HT-29 (cell line): ENCODE measurements at regions not wholly inside any gene's neighbourhood (a gene's known extent, or its start where the extent isn't known, plus 50 kb on each side); places are given as distances from the start of the nearest gene placed in this dataset.
"Not testable (repeated sequence)": the region's sequence is repeated elsewhere in the genome, so short reads cannot be mapped to it uniquely, and the experiment has no call there.

ENCODE experiments used
- DNase-seq: peaks from one replicate; pipeline ENCODE4 v3.0.0-alpha.2; 2015; ENCODE audit warnings: low spot score

GRCh38 chr1:30660241-30660640 is 63.1 kb downstream of the MATN1 start:
- no peak for DNase-seq

- DNase-seq = no peak
Observed at GRCh38 chr1:30659702-30660101, 63.7 kb downstream of the MATN1 start.

DNA sequence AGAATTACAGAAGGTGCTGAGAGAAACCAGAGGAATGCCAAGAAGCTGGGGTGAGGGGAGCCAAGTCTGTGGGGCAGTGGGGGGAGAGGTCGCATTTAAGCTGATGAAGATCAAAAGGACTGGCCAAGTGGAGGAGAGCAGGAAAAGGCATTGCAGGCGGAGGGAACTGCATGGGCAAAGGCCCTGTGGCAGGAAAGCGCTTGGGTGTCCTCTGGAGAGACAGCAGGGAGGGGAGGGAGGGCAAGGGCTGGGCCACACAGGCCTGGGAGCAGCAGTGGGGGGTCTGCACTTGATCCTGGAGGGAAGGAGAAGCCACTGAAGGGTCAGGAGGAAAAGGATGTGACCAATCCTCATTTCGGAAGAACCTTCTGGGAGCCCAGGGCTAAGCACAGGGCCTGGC is 65.0 kb downstream of the MATN1 start:
- DNase-seq = not testable (repeated sequence)

DNA sequence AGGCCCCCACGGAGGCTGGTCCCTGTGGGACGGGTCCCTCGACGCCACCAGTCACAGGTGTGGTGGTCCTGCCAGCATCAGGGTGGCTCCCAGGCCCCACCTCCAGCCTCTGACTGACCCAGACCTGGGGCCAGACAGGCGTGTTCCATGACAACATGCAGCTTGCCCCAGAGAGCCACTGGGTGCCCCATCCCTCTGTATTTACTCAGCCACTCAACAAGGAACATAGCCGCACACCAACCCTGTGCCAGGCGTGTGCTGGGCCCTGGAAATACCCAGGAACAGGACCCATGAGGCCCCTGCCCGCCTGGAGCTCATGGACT is 65.4 kb downstream of the MATN1 start:
- DNase-seq = no peak

DNA sequence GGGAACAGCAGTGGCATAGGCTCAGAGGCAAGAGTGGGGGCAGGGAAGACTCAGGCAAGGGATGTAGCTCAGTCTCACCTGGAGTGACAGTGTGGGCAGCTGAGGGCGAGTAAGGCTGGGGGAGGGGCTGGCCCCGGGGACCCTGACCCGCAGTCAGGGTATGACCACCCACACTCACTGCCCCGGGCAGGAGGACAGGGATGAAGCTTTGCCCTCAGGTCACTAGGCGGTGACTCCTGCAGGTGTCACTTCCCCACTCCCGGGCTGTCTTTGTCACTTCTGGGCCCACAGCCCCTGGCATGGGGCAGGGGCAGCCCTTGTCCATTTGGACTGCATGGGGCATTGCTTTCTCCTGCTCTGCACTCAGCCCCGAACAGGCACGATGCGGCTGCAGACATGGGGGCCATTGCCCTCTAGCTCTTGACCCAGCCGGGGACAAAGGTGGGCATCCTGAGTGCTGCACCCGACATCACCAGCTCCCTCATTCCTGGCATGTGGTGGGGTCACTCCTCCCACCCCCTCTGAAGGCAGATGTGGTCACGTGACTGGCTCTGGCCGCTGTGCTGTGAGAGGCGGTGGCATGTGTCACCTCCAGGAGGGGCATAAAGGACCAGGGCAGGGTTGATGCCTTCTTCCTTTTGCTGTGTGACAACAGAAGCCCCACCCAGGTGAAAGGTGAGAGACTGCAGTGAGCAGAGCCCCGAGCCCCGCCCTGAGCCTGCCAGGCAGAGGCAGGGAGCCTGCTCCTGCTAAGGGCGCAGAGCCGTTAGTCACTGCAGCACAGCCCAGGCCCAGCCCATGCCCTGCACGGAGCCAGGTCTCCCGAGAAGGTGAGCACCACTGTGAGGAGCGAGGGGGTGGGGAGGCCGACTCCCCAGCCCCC is 66.0 kb downstream of the MATN1 start:
- DNase-seq = peak; percentile 73

- DNase-seq = no peak
Observed at GRCh38 chr1:30656171-30656940, 67.0 kb downstream of the MATN1 start.

GRCh38 chr1:30655672-30656071 is 67.7 kb downstream of the MATN1 start:
- no peak for DNase-seq

DNA sequence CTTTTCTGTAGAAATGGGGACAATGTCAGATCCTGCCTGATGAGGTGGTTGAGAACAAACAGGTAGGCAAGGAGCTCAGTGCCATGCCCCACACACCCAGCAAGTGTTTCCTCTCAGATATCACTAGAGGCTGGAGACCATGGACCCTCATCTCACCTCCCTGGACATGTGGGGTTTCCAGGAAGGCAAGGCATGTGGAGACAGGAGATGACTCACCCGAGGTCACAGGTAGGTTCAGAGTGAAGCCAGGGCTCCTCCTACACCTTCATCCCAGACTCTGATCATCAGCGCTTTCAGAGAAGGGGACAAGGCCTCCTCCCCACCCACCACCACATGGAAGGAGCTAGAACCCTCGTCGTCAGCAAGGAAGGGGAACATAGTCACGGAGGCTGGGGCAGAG is 69.2 kb downstream of the MATN1 start:
- DNase-seq = peak; percentile 36

DNA sequence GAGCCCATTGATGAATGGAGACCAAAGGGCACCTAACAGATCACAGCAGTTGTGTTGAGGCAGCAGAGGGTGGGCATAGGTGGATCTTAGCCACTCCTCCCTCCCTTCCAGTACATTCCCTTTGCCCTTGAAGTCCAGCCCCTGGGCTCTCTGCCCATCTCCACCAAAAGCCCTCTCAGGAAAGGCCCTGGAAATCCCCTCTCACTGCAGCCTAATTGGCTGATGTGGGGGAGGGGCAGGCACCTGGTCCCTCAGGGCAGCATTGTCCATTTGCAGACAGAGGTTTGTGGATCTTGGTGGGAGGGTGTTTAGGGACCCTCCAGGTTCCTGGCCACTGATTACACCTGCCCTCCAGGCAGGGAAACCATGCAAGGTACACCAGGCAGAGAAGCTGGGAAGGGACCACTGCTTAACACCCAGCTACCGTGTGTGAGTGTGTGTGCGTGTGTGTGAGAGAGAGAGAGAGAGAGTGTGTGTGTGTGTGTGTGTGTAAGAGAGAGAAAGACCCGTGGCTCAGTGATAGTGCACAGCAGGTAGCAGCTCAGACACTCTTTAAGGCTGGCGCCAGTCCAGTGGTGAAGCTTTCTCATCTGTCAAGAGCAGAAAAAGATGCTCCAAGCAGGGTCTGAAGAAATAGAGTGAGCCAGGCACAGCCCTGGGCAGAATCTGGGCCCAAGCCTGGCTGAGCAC is 71.1 kb downstream of the MATN1 start:
- no peak for DNase-seq

- not testable (repeated sequence) for DNase-seq
Observed at GRCh38 chr1:30651395-30651794, 72.0 kb downstream of the MATN1 start.

GRCh38 chr1:30650968-30651320 is 72.4 kb downstream of the MATN1 start:
- DNase-seq = no peak

GRCh38 chr1:30650038-30650967 is 73.1 kb downstream of the MATN1 start:
- no peak for DNase-seq

DNA sequence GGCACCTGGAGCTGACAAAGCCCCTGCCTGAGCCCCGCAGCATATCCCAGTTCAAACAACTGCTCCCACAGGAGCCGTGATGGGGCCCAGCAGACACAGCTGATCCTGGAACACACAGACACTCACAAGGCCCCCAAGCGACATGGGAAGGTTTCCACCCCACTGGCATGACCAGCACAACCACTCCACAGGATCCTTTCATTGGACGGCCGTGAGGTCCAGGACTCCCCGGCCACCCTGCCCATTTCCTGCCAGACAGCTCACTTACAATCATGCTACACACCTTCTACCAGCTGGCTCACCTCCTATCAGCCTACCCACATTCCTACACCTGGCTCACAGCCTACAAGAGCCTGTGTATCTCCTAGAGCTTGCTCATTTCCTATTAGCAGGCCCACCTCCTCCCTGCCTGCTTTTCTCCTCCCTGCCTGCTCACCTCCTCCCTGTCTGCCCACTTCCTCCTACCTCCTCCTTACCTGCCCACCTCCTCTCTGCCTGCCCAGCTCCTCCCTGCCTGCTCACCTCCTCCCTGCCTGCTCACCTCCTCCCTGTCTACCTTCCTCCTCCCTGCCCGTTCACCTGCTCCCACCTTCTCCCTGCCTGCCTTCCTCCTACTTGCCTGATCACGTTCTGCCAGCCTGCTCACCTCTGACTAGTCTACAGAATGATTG is 73.9 kb downstream of the MATN1 start:
- peak; percentile 73 for DNase-seq

DNA sequence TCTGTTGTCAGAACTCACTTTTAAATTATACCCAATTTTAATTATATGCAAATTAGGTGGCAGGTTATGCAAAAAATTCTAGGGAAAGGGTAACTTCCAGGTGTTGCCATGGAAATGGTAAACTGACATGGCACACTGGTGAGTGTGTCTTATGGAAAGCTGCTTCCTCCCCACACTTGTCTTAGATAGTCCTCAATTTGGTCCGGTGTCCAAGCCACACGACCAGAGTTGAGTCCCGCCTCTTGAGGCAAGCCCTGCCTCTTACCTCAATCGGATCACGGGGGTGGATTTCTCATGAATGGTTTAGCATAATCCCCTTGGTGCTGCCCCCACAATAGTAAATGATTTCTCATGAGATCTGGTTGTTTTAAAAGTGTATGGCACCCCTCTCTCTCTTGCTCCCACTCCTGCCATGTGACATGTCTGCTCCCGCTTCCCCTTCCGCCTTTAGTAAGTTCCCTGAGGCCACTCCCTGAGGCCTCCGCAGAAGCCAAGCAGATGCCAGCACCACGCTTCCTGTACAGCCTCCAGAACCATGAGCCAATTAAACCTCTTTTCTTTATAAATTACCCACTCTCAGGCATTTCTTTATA is 74.9 kb downstream of the MATN1 start:
- no peak for DNase-seq

DNA sequence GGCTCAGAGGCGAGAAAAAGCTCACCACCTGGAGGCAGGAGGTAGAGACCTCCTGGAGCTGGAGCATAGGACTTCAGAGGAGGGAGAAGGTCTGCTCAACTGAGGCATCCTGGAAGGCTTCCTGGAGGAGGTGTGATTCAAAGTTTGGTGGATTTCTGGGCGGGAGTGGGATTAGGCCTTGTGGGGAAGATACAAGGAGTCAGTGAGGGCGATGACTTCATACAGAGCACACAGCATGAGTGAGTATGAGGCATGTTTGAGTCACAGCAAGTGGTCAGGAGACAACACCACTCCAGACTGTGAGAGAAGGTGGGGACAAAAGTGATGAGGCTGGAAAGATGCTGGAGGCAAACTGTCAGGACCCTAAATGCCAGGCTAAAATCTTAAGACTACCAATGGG is 77.6 kb downstream of the MATN1 start:
- no peak for DNase-seq

DNA sequence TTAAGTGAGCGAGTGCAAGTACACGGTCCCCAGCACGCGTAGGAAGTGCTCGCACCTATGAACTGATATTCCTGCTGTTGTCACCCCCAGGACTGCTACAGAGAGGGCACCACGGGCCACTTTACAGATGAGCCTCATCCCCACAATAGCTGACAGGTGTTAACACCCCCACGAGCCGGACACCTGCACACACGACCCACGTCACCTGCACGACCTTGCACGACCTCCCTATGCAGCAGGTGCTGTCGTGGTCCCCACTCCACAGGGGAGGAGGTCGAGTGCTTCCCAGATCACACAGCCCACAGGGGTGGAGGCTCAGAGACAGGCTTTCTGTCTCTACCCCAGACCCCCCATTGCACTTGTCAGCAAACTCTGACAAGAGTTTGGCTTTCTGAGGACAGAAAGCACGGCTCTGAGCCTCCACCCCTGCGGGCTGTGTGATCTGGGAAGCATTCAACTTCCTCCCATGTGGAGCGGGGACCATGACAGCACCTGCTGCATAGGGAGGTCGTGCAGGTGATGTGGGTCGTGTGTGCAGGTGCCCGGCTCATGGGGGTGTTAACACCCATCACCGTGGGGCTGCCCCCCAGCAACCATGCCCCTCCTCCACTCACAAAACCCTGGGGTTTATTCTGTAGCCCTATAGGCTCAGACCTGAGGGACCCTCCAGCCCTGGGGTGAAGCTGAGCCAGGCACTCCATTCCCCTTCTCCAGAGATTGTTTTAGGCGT is 80.8 kb downstream of the MATN1 start:
- no peak for DNase-seq

GRCh38 chr1:30641572-30642353 is 81.6 kb downstream of the MATN1 start:
- DNase-seq = no peak

DNA sequence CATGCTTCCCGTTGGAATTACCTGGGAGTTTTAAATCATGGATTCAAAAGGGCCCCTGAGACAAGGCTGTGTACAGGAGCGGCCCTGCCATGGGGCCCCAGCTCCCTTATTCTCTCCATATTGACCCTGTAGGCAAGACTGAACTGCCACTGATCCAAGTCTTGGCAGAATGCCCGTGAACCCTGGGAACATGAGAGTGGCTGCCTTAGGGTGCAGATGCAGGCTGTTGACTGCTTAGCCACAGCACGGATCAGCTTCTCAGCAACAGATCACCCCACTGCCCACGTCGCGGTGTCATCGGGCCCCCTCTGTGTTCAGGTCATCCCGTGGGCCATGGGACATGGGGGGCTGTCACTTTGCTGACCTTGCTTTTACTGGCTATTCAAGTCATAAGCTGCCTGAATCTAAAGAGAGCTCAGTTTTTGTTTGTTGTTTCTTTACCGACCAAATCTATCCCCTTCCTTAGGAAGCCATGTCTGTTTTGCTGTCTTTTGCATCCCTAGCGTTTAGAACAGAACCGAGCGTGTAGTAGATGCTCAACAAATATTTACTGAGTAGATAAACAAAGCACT is 83.4 kb downstream of the MATN1 start:
- no peak for DNase-seq

DNA sequence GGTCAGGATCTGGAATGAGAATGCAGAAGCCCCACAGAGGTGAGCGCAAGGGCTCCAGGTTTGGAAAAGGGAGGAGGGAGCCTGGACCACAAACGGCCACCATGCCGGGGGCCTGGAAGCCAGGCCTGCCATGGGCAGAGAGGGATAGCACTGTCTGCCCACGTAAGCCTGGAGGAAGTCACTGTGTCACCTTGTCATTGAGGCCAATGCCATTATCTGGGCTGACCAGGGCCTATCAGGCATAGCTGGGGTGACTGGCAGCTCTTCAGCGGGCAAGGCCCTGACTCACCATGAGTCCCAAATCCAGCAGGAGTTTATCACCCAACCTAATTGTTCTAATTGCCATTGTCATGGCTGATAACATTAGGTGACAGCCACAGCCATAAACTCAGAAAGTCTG is 84.6 kb downstream of the MATN1 start:
- no peak for DNase-seq
